ENCODE measurements at regions not wholly inside any gene's neighbourhood (a gene's known extent, or its start where the extent isn't known, plus 50 kb on each side); places are given as distances from the start of the nearest gene placed in this dataset.

DNA sequence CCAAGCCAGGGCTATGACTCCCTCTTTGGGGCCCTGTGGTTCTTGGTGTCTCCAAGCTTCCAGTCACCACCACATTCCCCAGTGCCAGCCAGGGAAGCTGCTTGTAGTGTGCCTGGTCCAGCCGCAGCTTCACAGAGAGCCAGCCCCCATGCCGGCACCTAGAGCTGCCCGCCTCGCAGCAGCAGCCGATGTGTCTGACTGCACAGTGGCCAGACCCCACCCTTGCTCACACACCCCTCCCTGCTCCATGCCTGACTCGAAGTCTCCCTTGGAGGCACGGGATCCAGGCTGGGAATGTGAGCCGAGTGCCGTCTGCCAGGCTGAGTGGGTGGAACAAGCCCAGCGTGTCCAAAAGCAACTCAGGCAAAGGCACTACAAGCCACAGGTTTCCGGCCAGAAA lies 123.3 kb upstream of the SFSWAP start:
- no peaks in the 10 kb centered on the region for H3K9me1 ChIP-seq (ENCODE audit: control insufficient read depth, insufficient read depth, low read length)
- TF ChIP-seq HDAC3 (IDR thresholded peaks at IDR 0.05; ENCODE audit: borderline replicate concordance, partially characterized antibody) (no peak), ZBTB1 (CRISPR knock-in tag; IDR thresholded peaks at IDR 0.05; ENCODE audit: borderline replicate concordance, low read depth) (no peak), TAF1 (IDR thresholded peaks at IDR 0.05; ENCODE audit: control insufficient read depth, extremely low read depth, insufficient read depth, low read length, severe bottlenecking) (no peak), ZNF140 (CRISPR knock-in tag; IDR thresholded peaks at IDR 0.05) (no peak), SP2 (IDR thresholded peaks at IDR 0.05; ENCODE audit: extremely low read depth, low read depth, low read length, poor library complexity, severe bottlenecking) (no peak), RBM22 (IDR thresholded peaks at IDR 0.05; ENCODE audit: low read depth, low read length, poor library complexity, severe bottlenecking) (no peak), ILF3 (IDR thresholded peaks at IDR 0.05; ENCODE audit: borderline replicate concordance) (no peak), DMBX1 (CRISPR knock-in tag; IDR thresholded peaks at IDR 0.05; ENCODE audit: borderline replicate concordance) (no peak)
- TF ChIP-seq, protein P1, sequence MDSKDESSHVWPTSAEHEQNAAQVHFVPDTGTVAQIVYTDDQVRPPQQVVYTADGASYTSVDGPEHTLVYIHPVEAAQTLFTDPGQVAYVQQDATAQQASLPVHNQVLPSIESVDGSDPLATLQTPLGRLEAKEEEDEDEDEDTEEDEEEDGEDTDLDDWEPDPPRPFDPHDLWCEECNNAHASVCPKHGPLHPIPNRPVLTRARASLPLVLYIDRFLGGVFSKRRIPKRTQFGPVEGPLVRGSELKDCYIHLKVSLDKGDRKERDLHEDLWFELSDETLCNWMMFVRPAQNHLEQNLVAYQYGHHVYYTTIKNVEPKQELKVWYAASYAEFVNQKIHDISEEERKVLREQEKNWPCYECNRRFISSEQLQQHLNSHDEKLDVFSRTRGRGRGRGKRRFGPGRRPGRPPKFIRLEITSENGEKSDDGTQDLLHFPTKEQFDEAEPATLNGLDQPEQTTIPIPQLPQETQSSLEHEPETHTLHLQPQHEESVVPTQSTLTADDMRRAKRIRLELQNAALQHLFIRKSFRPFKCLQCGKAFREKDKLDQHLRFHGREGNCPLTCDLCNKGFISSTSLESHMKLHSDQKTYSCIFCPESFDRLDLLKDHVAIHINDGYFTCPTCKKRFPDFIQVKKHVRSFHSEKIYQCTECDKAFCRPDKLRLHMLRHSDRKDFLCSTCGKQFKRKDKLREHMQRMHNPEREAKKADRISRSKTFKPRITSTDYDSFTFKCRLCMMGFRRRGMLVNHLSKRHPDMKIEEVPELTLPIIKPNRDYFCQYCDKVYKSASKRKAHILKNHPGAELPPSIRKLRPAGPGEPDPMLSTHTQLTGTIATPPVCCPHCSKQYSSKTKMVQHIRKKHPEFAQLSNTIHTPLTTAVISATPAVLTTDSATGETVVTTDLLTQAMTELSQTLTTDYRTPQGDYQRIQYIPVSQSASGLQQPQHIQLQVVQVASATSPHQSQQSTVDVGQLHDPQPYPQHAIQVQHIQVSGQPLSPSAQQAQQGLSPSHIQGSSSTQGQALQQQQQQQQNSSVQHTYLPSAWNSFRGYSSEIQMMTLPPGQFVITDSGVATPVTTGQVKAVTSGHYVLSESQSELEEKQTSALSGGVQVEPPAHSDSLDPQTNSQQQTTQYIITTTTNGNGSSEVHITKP (IDR thresholded peaks at IDR 0.05; ENCODE audit: partially characterized antibody), result no peak
- TF ChIP-seq, protein P2, sequence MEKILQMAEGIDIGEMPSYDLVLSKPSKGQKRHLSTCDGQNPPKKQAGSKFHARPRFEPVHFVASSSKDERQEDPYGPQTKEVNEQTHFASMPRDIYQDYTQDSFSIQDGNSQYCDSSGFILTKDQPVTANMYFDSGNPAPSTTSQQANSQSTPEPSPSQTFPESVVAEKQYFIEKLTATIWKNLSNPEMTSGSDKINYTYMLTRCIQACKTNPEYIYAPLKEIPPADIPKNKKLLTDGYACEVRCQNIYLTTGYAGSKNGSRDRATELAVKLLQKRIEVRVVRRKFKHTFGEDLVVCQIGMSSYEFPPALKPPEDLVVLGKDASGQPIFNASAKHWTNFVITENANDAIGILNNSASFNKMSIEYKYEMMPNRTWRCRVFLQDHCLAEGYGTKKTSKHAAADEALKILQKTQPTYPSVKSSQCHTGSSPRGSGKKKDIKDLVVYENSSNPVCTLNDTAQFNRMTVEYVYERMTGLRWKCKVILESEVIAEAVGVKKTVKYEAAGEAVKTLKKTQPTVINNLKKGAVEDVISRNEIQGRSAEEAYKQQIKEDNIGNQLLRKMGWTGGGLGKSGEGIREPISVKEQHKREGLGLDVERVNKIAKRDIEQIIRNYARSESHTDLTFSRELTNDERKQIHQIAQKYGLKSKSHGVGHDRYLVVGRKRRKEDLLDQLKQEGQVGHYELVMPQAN (IDR thresholded peaks at IDR 0.05; ENCODE audit: borderline replicate concordance), result no peak
- TF ChIP-seq, protein P3, sequence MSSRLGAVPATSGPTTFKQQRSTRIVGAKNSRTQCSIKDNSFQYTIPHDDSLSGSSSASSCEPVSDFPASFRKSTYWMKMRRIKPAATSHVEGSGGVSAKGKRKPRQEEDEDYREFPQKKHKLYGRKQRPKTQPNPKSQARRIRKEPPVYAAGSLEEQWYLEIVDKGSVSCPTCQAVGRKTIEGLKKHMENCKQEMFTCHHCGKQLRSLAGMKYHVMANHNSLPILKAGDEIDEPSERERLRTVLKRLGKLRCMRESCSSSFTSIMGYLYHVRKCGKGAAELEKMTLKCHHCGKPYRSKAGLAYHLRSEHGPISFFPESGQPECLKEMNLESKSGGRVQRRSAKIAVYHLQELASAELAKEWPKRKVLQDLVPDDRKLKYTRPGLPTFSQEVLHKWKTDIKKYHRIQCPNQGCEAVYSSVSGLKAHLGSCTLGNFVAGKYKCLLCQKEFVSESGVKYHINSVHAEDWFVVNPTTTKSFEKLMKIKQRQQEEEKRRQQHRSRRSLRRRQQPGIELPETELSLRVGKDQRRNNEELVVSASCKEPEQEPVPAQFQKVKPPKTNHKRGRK (tag; IDR thresholded peaks at IDR 0.05), result no peak
- intact Hi-C loops (cut with micrococcal nuclease) (no loop called here), in situ Hi-C loops (cut with MboI) (no loop called here)
- no peak overlapping the region for H3K9ac ChIP-seq (ENCODE audit: insufficient read depth in 1 of 2, low read depth in 2 of 2, low read length in 2 of 2)
- peaks cover 8 to 11% of the 10 kb centered on the region in 2 experiments; a peak in 4 of 5 replicates for H3K4me1 ChIP-seq (replicated peaks in 1 of 2; ENCODE audit: control insufficient read depth in 2 of 2, insufficient read depth in 2 of 2, low read length in 2 of 2)
- H4K20me1 ChIP-seq (replicated peaks; ENCODE audit: control insufficient read depth, insufficient read depth, low read length), result no peaks in the 10 kb centered on the region
- H3K79me2 ChIP-seq (ENCODE audit: control insufficient read depth, insufficient read depth, low read length), result no peaks in the 10 kb centered on the region
- peaks cover 0 to 37% of the 10 kb centered on the region in 2 experiments; a peak in 3 of 5 replicates for H3K27me3 ChIP-seq (ENCODE audit: control insufficient read depth in 2 of 2, insufficient read depth in 2 of 2, low read length in 2 of 2)
- H3K4me3 ChIP-seq, result no peak overlapping the region
- ATAC-seq (no peak), DNase-seq (ENCODE audit: extremely low read depth in 1 of 4, low spot score in 3 of 4) (no peak), FAIRE-seq (no peak)
- no peaks in the 10 kb centered on the region for H3K9me3 ChIP-seq (replicated peaks; ENCODE audit: control insufficient read depth, insufficient read depth, low read depth, low read length)
- no TSS peak for BruUV-seq (replicated peaks)
- WGBS (ENCODE audit: insufficient coverage, low coverage, missing lambda C conversion rate), result 0% methylated on average over 11 of the region's 11 CpGs
- CTCF ChIA-PET (ENCODE audit: low intra/inter-chr PET ratio), result no interaction called here
- H3K36me3 ChIP-seq (ENCODE audit: control insufficient read depth, insufficient read depth, low read length), result no peaks in the 10 kb centered on the region
- H3K27ac ChIP-seq (ENCODE audit: extremely low read depth, low read depth, low read length), result no peak overlapping the region
- no peak overlapping the region for H3K4me2 ChIP-seq (ENCODE audit: insufficient read depth, low read length)
- no peak overlapping the region for H2AFZ ChIP-seq (ENCODE audit: low read depth, low read length)
- POLR2A ChIA-PET, result no interaction called here
